GM12872 (cell line): ENCODE measurements at regions not wholly inside any gene's neighbourhood (a gene's known extent, or its start where the extent isn't known, plus 50 kb on each side); places are given as distances from the start of the nearest gene placed in this dataset.

ENCODE experiments used
- CTCF ChIP-seq: IDR thresholded peaks from 3 replicates; pipeline ENCODE4 v1.5.1; 2011; ENCODE audit warnings: low read depth, mild to moderate bottlenecking, low read length, moderate library complexity; ENCODE audit not compliant: insufficient read depth

GRCh38 chr2:145985517-145985916 is 1465.6 kb upstream of the ZEB2 start:
- TF ChIP-seq CTCF: no peak

- TF ChIP-seq CTCF: no peak
These were observed 1464.7 kb upstream of the ZEB2 start for GRCh38 chr2:145984580-145984979.

- no peak for TF ChIP-seq CTCF
These were observed 1460.4 kb upstream of the ZEB2 start for GRCh38 chr2:145980318-145980717.

- no peak for TF ChIP-seq CTCF
These were observed 1455.5 kb upstream of the ZEB2 start for GRCh38 chr2:145975406-145975805.

GRCh38 chr2:145961846-145962245 is 1441.9 kb upstream of the ZEB2 start:
- no peak for TF ChIP-seq CTCF

GRCh38 chr2:145960479-145961163 is 1440.7 kb upstream of the ZEB2 start:
- no peak for TF ChIP-seq CTCF

GRCh38 chr2:145958611-145959010 is 1438.7 kb upstream of the ZEB2 start:
- no peak for TF ChIP-seq CTCF

GRCh38 chr2:145957929-145958328 is 1438.0 kb upstream of the ZEB2 start:
- no peak for TF ChIP-seq CTCF
